ENCODE measurements at regions not wholly inside any gene's neighbourhood (a gene's known extent, or its start where the extent isn't known, plus 50 kb on each side); places are given as distances from the start of the nearest gene placed in this dataset.

DNA sequence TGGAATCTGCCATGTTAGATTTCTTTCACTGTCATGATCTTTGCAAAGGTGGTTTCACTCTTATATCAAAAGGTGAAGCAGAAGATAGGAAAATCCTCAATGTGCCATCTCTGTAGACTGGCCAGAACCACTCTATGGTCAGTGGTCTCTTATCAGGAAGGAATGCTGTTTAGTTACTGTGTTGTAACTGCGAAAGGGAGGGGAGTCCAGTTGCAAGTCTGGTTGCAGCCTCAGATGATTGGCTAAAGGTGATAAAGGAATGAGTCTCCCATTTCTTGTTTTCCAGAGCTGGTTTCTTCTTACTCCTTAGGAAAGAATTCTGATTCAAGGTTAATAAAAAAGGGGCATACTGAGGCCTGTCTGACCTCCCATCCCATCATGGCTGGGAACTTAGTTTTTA, 58.2 kb upstream of the ICA1 start:
- TF ChIP-seq, protein P1, sequence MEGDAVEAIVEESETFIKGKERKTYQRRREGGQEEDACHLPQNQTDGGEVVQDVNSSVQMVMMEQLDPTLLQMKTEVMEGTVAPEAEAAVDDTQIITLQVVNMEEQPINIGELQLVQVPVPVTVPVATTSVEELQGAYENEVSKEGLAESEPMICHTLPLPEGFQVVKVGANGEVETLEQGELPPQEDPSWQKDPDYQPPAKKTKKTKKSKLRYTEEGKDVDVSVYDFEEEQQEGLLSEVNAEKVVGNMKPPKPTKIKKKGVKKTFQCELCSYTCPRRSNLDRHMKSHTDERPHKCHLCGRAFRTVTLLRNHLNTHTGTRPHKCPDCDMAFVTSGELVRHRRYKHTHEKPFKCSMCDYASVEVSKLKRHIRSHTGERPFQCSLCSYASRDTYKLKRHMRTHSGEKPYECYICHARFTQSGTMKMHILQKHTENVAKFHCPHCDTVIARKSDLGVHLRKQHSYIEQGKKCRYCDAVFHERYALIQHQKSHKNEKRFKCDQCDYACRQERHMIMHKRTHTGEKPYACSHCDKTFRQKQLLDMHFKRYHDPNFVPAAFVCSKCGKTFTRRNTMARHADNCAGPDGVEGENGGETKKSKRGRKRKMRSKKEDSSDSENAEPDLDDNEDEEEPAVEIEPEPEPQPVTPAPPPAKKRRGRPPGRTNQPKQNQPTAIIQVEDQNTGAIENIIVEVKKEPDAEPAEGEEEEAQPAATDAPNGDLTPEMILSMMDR (IDR thresholded peaks at IDR 0.05; ENCODE audit: poor library complexity) = no peak
- no peak for TF ChIP-seq EZH2 (IDR thresholded peaks at IDR 0.05; ENCODE audit: borderline replicate concordance)
- TF ChIP-seq EZH2phosphoT487 (IDR thresholded peaks at IDR 0.05; ENCODE audit: low read depth, severe bottlenecking, unreplicated experiment) = no peak

Data from hepatocyte (in vitro differentiated cells).